K562 (cell line): ENCODE measurements at regions not wholly inside any gene's neighbourhood (a gene's known extent, or its start where the extent isn't known, plus 50 kb on each side); places are given as distances from the start of the nearest gene placed in this dataset.

Experiments
- ATAC-seq: fragments of 200-7000 bp; cut with Tn5 transposase; 3 replicates; pipeline ENCODE4 v1.9.1; 2020; ENCODE audit warnings: moderate library complexity
- BruUV-seq: library from RNA; stranded (reverse); fragments of 400-500 nt; replicated peaks from 2 replicates; lab custom pipeline; 2021; lab: Mats Ljungman, UMichigan
- CTCF ChIA-PET: fragments of 300-600 bp; formaldehyde crosslinking; extraction: SDS; loops from one replicate; lab custom pipeline; 2021; ENCODE audit warnings: low intra/inter-chr PET ratio; lab: Yijun Ruan, JAX
- POLR2A ChIA-PET: fragments of 300-600, 350-650 bp; sonication (Branson Sonifier 250); formaldehyde crosslinking; extraction: SDS; loops from one replicate; lab custom pipeline; 2021; ENCODE audit warnings: antibody characterized with exemption, inconsistent platforms; lab: Yijun Ruan, JAX
- DNase-seq, 4 experiments: peaks; one replicate each; pipeline versions ENCODE4 v3.0.0 to v3.0.0-alpha.2; 2011 to 2018; ENCODE audit warnings: low spot score in 3 of 4, mixed read lengths in 3 of 4; ENCODE audit errors: extremely low read depth in 1 of 4
- FAIRE-seq: peaks from 2 replicates; lab custom pipeline; 2011; peaks lifted over from hg19 to GRCh38; lab: Jason Lieb, UNC
- H2AFZ ChIP-seq: 2 replicates; pipeline ENCODE4 v1.6.0; 2011; ENCODE audit warnings: low read depth, low read length, control low read depth, inconsistent platforms
- H3K27ac ChIP-seq: fragments of 200-600 bp; 3 replicates; pipeline ENCODE4 v1.8.0; 2011; ENCODE audit warnings: low read depth, mild to moderate bottlenecking, control low read depth, inconsistent platforms, low read length, moderate library complexity, mixed read lengths; ENCODE audit errors: extremely low read depth
- H3K27me3 ChIP-seq, 2 experiments: fragments of 300-600 bp in 1 of 2; 2 replicates in 1 of 2; 3 replicates in 1 of 2; pipeline versions ENCODE4 v1.6.0 to v1.8.0; 2011; ENCODE audit warnings: inconsistent platforms in 2 of 2, low read length in 2 of 2, mild to moderate bottlenecking in 1 of 2, mixed read lengths in 1 of 2, moderate library complexity in 1 of 2; ENCODE audit not compliant: control insufficient read depth in 2 of 2, insufficient read depth in 2 of 2
- H3K36me3 ChIP-seq: fragments of 300-600 bp; 3 replicates; pipeline ENCODE4 v1.8.0; 2011; ENCODE audit warnings: mild to moderate bottlenecking, low read length, inconsistent platforms; ENCODE audit not compliant: control insufficient read depth, insufficient read depth
- H3K4me1 ChIP-seq, 2 experiments: fragments of 200-600 bp in 1 of 2; replicated peaks in 1 of 2; 2 replicates in 1 of 2; 3 replicates in 1 of 2; pipeline versions ENCODE4 v1.5.1 to v1.8.0; 2011; ENCODE audit warnings: inconsistent platforms in 2 of 2, low read length in 2 of 2, mild to moderate bottlenecking in 1 of 2, mixed read lengths in 1 of 2, moderate library complexity in 1 of 2; ENCODE audit not compliant: control insufficient read depth in 2 of 2, insufficient read depth in 2 of 2
- H3K4me2 ChIP-seq: 2 replicates; pipeline ENCODE4 v1.6.1; 2011; ENCODE audit warnings: low read length, control low read depth, inconsistent platforms, mixed read lengths; ENCODE audit not compliant: insufficient read depth
- H3K4me3 ChIP-seq: fragments of 200-600 bp; sonication (generic), shearing (Covaris generic); 2 replicates; pipeline ENCODE4 v1.5.1; 2016; ENCODE audit warnings: control low read depth, inconsistent platforms
- H3K79me2 ChIP-seq: fragments of 200-600 bp; 3 replicates; pipeline ENCODE4 v1.8.0; 2011; ENCODE audit warnings: low read length, inconsistent platforms; ENCODE audit not compliant: control insufficient read depth, insufficient read depth
- H3K9ac ChIP-seq, 2 experiments: 2 replicates each; pipeline versions ENCODE4 v1.6.0 to v1.6.1; 2011; ENCODE audit warnings: low read depth in 2 of 2, low read length in 2 of 2, control low read depth in 1 of 2, inconsistent platforms in 1 of 2, mild to moderate bottlenecking in 1 of 2, mixed read lengths in 1 of 2; ENCODE audit not compliant: insufficient read depth in 1 of 2
- H3K9me1 ChIP-seq: one replicate; pipeline ENCODE4 v1.6.0; 2011; ENCODE audit warnings: inconsistent platforms, mild to moderate bottlenecking, low read length, moderate library complexity; ENCODE audit not compliant: control insufficient read depth, insufficient read depth
- H3K9me3 ChIP-seq: replicated peaks from 2 replicates; pipeline ENCODE4 v1.5.1; 2011; ENCODE audit warnings: low read depth, low read length, inconsistent platforms; ENCODE audit not compliant: control insufficient read depth, insufficient read depth
- H4K20me1 ChIP-seq: replicated peaks from 2 replicates; pipeline ENCODE4 v1.6.1; 2011; ENCODE audit warnings: low read length, inconsistent platforms, mixed read lengths; ENCODE audit not compliant: control insufficient read depth, insufficient read depth
- WHSC1 ChIP-seq: IDR thresholded peaks from one replicate; pipeline ENCODE4 v1.6.1; 2012; ENCODE audit warnings: low read length, control low read depth, inconsistent platforms
- ZBTB40 ChIP-seq, 2 experiments: fragments of 450-650 bp in 1 of 2; sonication (generic) in 1 of 2; formaldehyde crosslinking in 1 of 2; IDR thresholded peaks; 2 replicates each; pipeline versions ENCODE4 v1.7.1 to v1.9.0; 2016 to 2022; ENCODE audit warnings: inconsistent platforms in 1 of 2, mild to moderate bottlenecking in 1 of 2, missing genetic modification reagents in 1 of 2
- ZKSCAN8 ChIP-seq: fragments of 200-800 bp; sonication (Bioruptor generic); IDR thresholded peaks from 2 replicates; pipeline ENCODE4 v1.6.1; 2016; ENCODE audit warnings: missing genetic modification characterization, missing compliant biosample characterization
- WGBS: fragments of 100-300 bp; shearing (Covaris generic); methylation state at CpG from one replicate; pipeline ENCODE4 v1.1.6; 2016; ENCODE audit warnings: low coverage, mixed read lengths; ENCODE audit not compliant: insufficient coverage; ENCODE audit errors: missing lambda C conversion rate; 5-methylcytosine and 5-hydroxymethylcytosine counted together
- in situ Hi-C: fragments of 300-500 bp; cut with MboI; formaldehyde crosslinking; loops from 4 replicates; pipeline ENCODE4 v1.15.0; 2018; ENCODE audit warnings: inconsistent platforms, mixed read lengths
- intact Hi-C: fragments of 100-400 bp; cut with micrococcal nuclease; formaldehyde crosslinking; loops from 2 replicates; pipeline ENCODE4 v1.14.2; 2022
- TF ChIP-seq, protein P1 (sequence below): fragments of 450-650 bp; IDR thresholded peaks from 2 replicates; pipeline ENCODE4 v1.6.1; 2017; ENCODE audit warnings: antibody characterized with exemption

- Histone ChIP-seq H3K4me1 (no peaks in the 10 kb centered on the region), H3K27me3 (no peaks in the 10 kb centered on the region), H3K9me3 (no peaks in the 10 kb centered on the region), H3K4me3 (no peak overlapping the region), H3K36me3 (no peaks in the 10 kb centered on the region), H3K4me2 (no peak overlapping the region), H4K20me1 (no peaks in the 10 kb centered on the region), H3K79me2 (no peaks in the 10 kb centered on the region), H2AFZ (no peak overlapping the region), H3K27ac (no peak overlapping the region), H3K9me1 (no peaks in the 10 kb centered on the region), H3K9ac (no peak overlapping the region)
- intact Hi-C loops (no loop called here), in situ Hi-C loops (no loop called here)
- no TSS peak for BruUV-seq
- ATAC-seq (no peak), FAIRE-seq (no peak), DNase-seq (no peak)
- 0% methylated on average over 4 of the region's 4 CpGs for WGBS
- TF ChIP-seq, protein P1, sequence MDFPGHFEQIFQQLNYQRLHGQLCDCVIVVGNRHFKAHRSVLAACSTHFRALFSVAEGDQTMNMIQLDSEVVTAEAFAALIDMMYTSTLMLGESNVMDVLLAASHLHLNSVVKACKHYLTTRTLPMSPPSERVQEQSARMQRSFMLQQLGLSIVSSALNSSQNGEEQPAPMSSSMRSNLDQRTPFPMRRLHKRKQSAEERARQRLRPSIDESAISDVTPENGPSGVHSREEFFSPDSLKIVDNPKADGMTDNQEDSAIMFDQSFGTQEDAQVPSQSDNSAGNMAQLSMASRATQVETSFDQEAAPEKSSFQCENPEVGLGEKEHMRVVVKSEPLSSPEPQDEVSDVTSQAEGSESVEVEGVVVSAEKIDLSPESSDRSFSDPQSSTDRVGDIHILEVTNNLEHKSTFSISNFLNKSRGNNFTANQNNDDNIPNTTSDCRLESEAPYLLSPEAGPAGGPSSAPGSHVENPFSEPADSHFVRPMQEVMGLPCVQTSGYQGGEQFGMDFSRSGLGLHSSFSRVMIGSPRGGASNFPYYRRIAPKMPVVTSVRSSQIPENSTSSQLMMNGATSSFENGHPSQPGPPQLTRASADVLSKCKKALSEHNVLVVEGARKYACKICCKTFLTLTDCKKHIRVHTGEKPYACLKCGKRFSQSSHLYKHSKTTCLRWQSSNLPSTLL = no peak
- TF ChIP-seq ZKSCAN8 (CRISPR knock-in tag) (no peak), ZBTB40 (IDR thresholded peaks at IDR 0.05) (no peak), ZBTB40 (CRISPR knock-in tag; IDR thresholded peaks at IDR 0.05) (no peak), WHSC1 (no peak)
- POLR2A ChIA-PET = no interaction called here
- CTCF ChIA-PET = no interaction called here
Measured at GRCh38 chr9:106383072-106383471, 479.9 kb upstream of the ZNF462 start.
